Esophagus muscularis mucosa (tissue), 4 donors: ENCODE measurements at regions not wholly inside any gene's neighbourhood (a gene's known extent, or its start where the extent isn't known, plus 50 kb on each side); places are given as distances from the start of the nearest gene placed in this dataset.

Experiments
- DNase-seq: peaks from one replicate; pipeline ENCODE4 v3.0.0-alpha.2; 2017; ENCODE audit errors: extremely low spot score
- H3K27ac ChIP-seq, 4 donors: fragments of 200-600 bp; sonication (generic); replicated peaks in 1 of 4; 1 replicate in 3 of 4; 2 replicates in 1 of 4; pipeline ENCODE4 v1.5.1; 2016 to 2019; ENCODE audit warnings: mild to moderate bottlenecking in 1 of 4
- H3K27me3 ChIP-seq, 4 donors: fragments of 200-600 bp; sonication (generic); one replicate each; pipeline versions ENCODE4 v1.5.1 to v1.6.0; 2016 to 2019
- H3K36me3 ChIP-seq, 4 donors: fragments of 200-600 bp; sonication (generic); one replicate each; pipeline ENCODE4 v1.5.1; 2016 to 2019
- H3K4me1 ChIP-seq, 4 donors: fragments of 200-600 bp; sonication (generic); one replicate each; pipeline ENCODE4 v1.5.1; 2016 to 2019
- H3K4me3 ChIP-seq, 4 donors: fragments of 200-600 bp; sonication (generic); 1 replicate in 2 of 4; 2 replicates in 2 of 4; pipeline ENCODE4 v1.5.1; 2016 to 2019; ENCODE audit warnings: mild to moderate bottlenecking in 4 of 4, moderate library complexity in 1 of 4
- H3K9me3 ChIP-seq, 4 donors: fragments of 200-600 bp; sonication (generic); 1 replicate in 3 of 4; 2 replicates in 1 of 4; pipeline ENCODE4 v1.5.1; 2016 to 2019
- EP300 ChIP-seq: sonication (generic); formaldehyde crosslinking; IDR thresholded peaks from one replicate; pipeline ENCODE4 v1.6.1; 2017; ENCODE audit warnings: antibody characterized with exemption
- POLR2A ChIP-seq: fragments of 450-650 bp; IDR thresholded peaks from one replicate; pipeline ENCODE4 v1.6.1; 2017; ENCODE audit warnings: antibody characterized with exemption, moderate library complexity, mild to moderate bottlenecking, low read depth
- POLR2AphosphoS5 ChIP-seq, 2 donors: sonication (generic); formaldehyde crosslinking; IDR thresholded peaks; one replicate each; pipeline ENCODE4 v1.6.1; 2017; ENCODE audit warnings: antibody characterized with exemption in 2 of 2
- WGBS: methylation state at CpG from one replicate; pipeline ENCODE4 v1.1.5; 2018; 5-methylcytosine and 5-hydroxymethylcytosine counted together
- intact Hi-C: fragments of 100-400 bp; cut with DNase I; formaldehyde crosslinking; loops from one replicate; pipeline ENCODE4 v1.15.1; 2023
- TF ChIP-seq, protein P1 (sequence below), 3 experiments: fragments of 200-600 bp in 2 of 3; fragments of 450-650 bp in 1 of 3; sonication (generic) in 2 of 3; IDR thresholded peaks; one replicate each; pipeline ENCODE4 v1.5.1; 2017 to 2019; ENCODE audit warnings: antibody characterized with exemption in 3 of 3, mild to moderate bottlenecking in 2 of 3, moderate library complexity in 1 of 3

- peaks cover 0 to 45% (median 21%) of the 10 kb centered on the region in 4 donors for H3K9me3 ChIP-seq
- no peak for DNase-seq
- intact Hi-C loops: no loop called here
- no peaks in the 10 kb centered on the region for H3K36me3 ChIP-seq
- H3K27ac ChIP-seq: no peak overlapping the region
- H3K4me1 ChIP-seq: no peaks in the 10 kb centered on the region
- TF ChIP-seq POLR2A (no peak), EP300 (no peak), POLR2AphosphoS5 (IDR thresholded peaks at IDR 0.05) (no peak)
- TF ChIP-seq, protein P1, sequence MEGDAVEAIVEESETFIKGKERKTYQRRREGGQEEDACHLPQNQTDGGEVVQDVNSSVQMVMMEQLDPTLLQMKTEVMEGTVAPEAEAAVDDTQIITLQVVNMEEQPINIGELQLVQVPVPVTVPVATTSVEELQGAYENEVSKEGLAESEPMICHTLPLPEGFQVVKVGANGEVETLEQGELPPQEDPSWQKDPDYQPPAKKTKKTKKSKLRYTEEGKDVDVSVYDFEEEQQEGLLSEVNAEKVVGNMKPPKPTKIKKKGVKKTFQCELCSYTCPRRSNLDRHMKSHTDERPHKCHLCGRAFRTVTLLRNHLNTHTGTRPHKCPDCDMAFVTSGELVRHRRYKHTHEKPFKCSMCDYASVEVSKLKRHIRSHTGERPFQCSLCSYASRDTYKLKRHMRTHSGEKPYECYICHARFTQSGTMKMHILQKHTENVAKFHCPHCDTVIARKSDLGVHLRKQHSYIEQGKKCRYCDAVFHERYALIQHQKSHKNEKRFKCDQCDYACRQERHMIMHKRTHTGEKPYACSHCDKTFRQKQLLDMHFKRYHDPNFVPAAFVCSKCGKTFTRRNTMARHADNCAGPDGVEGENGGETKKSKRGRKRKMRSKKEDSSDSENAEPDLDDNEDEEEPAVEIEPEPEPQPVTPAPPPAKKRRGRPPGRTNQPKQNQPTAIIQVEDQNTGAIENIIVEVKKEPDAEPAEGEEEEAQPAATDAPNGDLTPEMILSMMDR (IDR thresholded peaks at IDR 0.05): no peak
- WGBS: 74% methylated on average over 3 of the region's 4 CpGs
- H3K27me3 ChIP-seq: no peaks in the 10 kb centered on the region
- H3K4me3 ChIP-seq: no peak overlapping the region
Observed at GRCh38 chr7:57245206-57245605, 113.0 kb upstream of the ZNF479 start.

GRCh38 chr7:57250801-57251200 is 118.6 kb upstream of the ZNF479 start:
- no peak overlapping the region for H3K4me3 ChIP-seq
- H3K9me3 ChIP-seq: peaks cover 0 to 26% (median 12%) of the 10 kb centered on the region in 4 donors
- no peaks in the 10 kb centered on the region for H3K27me3 ChIP-seq
- peak; percentile 70 for DNase-seq
- 12% methylated on average over 2 of the region's 2 CpGs for WGBS
- H3K4me1 ChIP-seq: no peaks in the 10 kb centered on the region
- H3K36me3 ChIP-seq: no peaks in the 10 kb centered on the region
- no peak overlapping the region for H3K27ac ChIP-seq
- TF ChIP-seq EP300: no peak
- TF ChIP-seq POLR2A: no peak
- TF ChIP-seq, protein P1 (IDR thresholded peaks at IDR 0.05): no peak
- TF ChIP-seq POLR2AphosphoS5 (IDR thresholded peaks at IDR 0.05): no peak
- intact Hi-C loops: no loop called here

GRCh38 chr7:57256637-57257375 is 124.6 kb upstream of the ZNF479 start:
- H3K4me3 ChIP-seq: no peak overlapping the region
- no peaks in the 10 kb centered on the region for H3K27me3 ChIP-seq
- intact Hi-C loops: no loop called here
- peaks cover 0 to 32% (median 23%) of the 10 kb centered on the region in 4 donors for H3K9me3 ChIP-seq
- WGBS: 88% methylated on average over 9 of the region's 44 CpGs
- DNase-seq: peak; percentile 85
- TF ChIP-seq EP300: no peak
- TF ChIP-seq, protein P1 (IDR thresholded peaks at IDR 0.05): no peak
- no peak for TF ChIP-seq POLR2AphosphoS5 (IDR thresholded peaks at IDR 0.05)
- TF ChIP-seq POLR2A: no peak
- H3K36me3 ChIP-seq: no peaks in the 10 kb centered on the region
- H3K27ac ChIP-seq: no peak overlapping the region
- no peaks in the 10 kb centered on the region for H3K4me1 ChIP-seq

- Histone ChIP-seq H3K4me1 (no peaks in the 10 kb centered on the region), H3K36me3 (no peaks in the 10 kb centered on the region), H3K4me3 (no peak overlapping the region), H3K27ac (no peak overlapping the region), H3K9me3 (peaks cover 0 to 77% (median 67%) of the 10 kb centered on the region in 4 donors), H3K27me3 (no peaks in the 10 kb centered on the region)
- WGBS: 59% methylated on average over 1 of the region's 1 CpG
- intact Hi-C loops: no loop called here
- TF ChIP-seq POLR2A: no peak
- no peak for TF ChIP-seq POLR2AphosphoS5 (IDR thresholded peaks at IDR 0.05)
- no peak for TF ChIP-seq EP300
- TF ChIP-seq, protein P1 (IDR thresholded peaks at IDR 0.05): no peak
- DNase-seq: no peak
Observed at GRCh38 chr7:57274535-57275283, 142.5 kb upstream of the ZNF479 start.
